GM12873 (cell line): ENCODE measurements at regions not wholly inside any gene's neighbourhood (a gene's known extent, or its start where the extent isn't known, plus 50 kb on each side); places are given as distances from the start of the nearest gene placed in this dataset.

Source experiments
- CTCF ChIP-seq: IDR thresholded peaks from 2 replicates; pipeline ENCODE4 v1.5.1; 2012; ENCODE audit warnings: low read depth, mild to moderate bottlenecking, moderate library complexity, low read length, control low read depth; ENCODE audit not compliant: insufficient read depth; ENCODE audit errors: missing control alignments

- TF ChIP-seq CTCF: no peak
Observed at GRCh38 chr15:29896062-29896461, 73.8 kb upstream of the TJP1 start.

GRCh38 chr15:29891096-29891457 is 68.8 kb upstream of the TJP1 start:
- no peak for TF ChIP-seq CTCF

- TF ChIP-seq CTCF: no peak
Observed at GRCh38 chr15:29890336-29891095, 68.2 kb upstream of the TJP1 start.

GRCh38 chr15:29889542-29890329 is 67.5 kb upstream of the TJP1 start:
- no peak for TF ChIP-seq CTCF

GRCh38 chr15:29888646-29889045 is 66.4 kb upstream of the TJP1 start:
- no peak for TF ChIP-seq CTCF

GRCh38 chr15:29887721-29888120 is 65.5 kb upstream of the TJP1 start:
- no peak for TF ChIP-seq CTCF

- no peak for TF ChIP-seq CTCF
Observed at GRCh38 chr15:29885183-29885582, 62.9 kb upstream of the TJP1 start.
